GM23338 (cell line): ENCODE measurements at regions not wholly inside any gene's neighbourhood (a gene's known extent, or its start where the extent isn't known, plus 50 kb on each side); places are given as distances from the start of the nearest gene placed in this dataset.
A peak's percentile ranks its signal among the peaks of the same experiment; 100 is the strongest.

Source experiments
- ATAC-seq: fragments of 200-7000 bp; cut with Tn5 transposase; 3 replicates; pipeline ENCODE4 v1.9.1; 2020
- DNase-seq: peaks from one replicate; pipeline ENCODE4 v3.0.0-alpha.2; 2015; ENCODE audit warnings: low spot score
- H2AFZ ChIP-seq: fragments of 200-600 bp; sonication (generic); 2 replicates; pipeline ENCODE4 v1.8.0; 2016; ENCODE audit warnings: antibody characterized with exemption, mild to moderate bottlenecking, moderate library complexity
- H3F3A ChIP-seq: fragments of 200-600 bp; sonication (generic); replicated peaks from 2 replicates; pipeline ENCODE4 v1.8.0; 2017; ENCODE audit warnings: antibody characterized with exemption, mixed run types, low read depth
- H3K27ac ChIP-seq: fragments of 200-600 bp; sonication (generic); 2 replicates; pipeline ENCODE4 v1.6.1; 2016; ENCODE audit warnings: low read depth
- H3K27me3 ChIP-seq: fragments of 200-600 bp; sonication (generic); 2 replicates; pipeline ENCODE4 v1.8.0; 2016; ENCODE audit warnings: mild to moderate bottlenecking, mixed run types, moderate library complexity; ENCODE audit not compliant: insufficient read depth
- H3K36me3 ChIP-seq: fragments of 200-600 bp; sonication (generic); 2 replicates; pipeline ENCODE4 v1.8.0; 2016; ENCODE audit warnings: mild to moderate bottlenecking; ENCODE audit not compliant: insufficient read depth
- H3K4me1 ChIP-seq: fragments of 200-600 bp; sonication (generic); 2 replicates; pipeline ENCODE4 v1.8.0; 2016; ENCODE audit warnings: mild to moderate bottlenecking, moderate library complexity; ENCODE audit not compliant: insufficient read depth
- H3K4me2 ChIP-seq: fragments of 200-600 bp; sonication (generic); 2 replicates; pipeline ENCODE4 v1.7.1; 2017; ENCODE audit warnings: mixed run types
- H3K4me3 ChIP-seq: fragments of 200-600 bp; sonication (generic); 2 replicates; pipeline ENCODE4 v1.6.1; 2016; ENCODE audit warnings: mixed run types
- H3K79me2 ChIP-seq: fragments of 200-600 bp; sonication (generic); replicated peaks from 2 replicates; pipeline ENCODE4 v1.8.0; 2017; ENCODE audit warnings: mild to moderate bottlenecking; ENCODE audit not compliant: insufficient read depth
- H3K9me2 ChIP-seq: fragments of 200-600 bp; sonication (generic); 2 replicates; pipeline ENCODE4 v1.8.0; 2017; ENCODE audit not compliant: insufficient read depth
- H4K20me1 ChIP-seq: fragments of 200-600 bp; sonication (generic); replicated peaks from 2 replicates; pipeline ENCODE4 v1.8.0; 2017; ENCODE audit warnings: mild to moderate bottlenecking; ENCODE audit not compliant: insufficient read depth
- H3K27ac Mint-ChIP-seq: 2 replicates; pipeline ENCODE4 v1.8.0; 2020; ENCODE audit warnings: inconsistent platforms, mild to moderate bottlenecking, moderate library complexity, mixed read lengths
- H3K27me3 Mint-ChIP-seq: 3 replicates; pipeline ENCODE4 v1.8.0; 2022; ENCODE audit warnings: low read depth, mild to moderate bottlenecking, moderate library complexity, mixed read lengths, inconsistent platforms; ENCODE audit not compliant: insufficient read depth, poor library complexity
- H3K36me3 Mint-ChIP-seq: 3 replicates; pipeline ENCODE4 v1.8.0; 2021; ENCODE audit warnings: low read depth, mild to moderate bottlenecking, inconsistent platforms, moderate library complexity, mixed read lengths
- H3K4me1 Mint-ChIP-seq: 3 replicates; pipeline ENCODE4 v1.8.0; 2020; ENCODE audit warnings: mild to moderate bottlenecking, inconsistent platforms, mixed read lengths
- H3K4me3 Mint-ChIP-seq: 3 replicates; pipeline ENCODE4 v1.8.0; 2021; ENCODE audit warnings: moderate library complexity, mild to moderate bottlenecking, inconsistent platforms, mixed read lengths
- H3K9me3 Mint-ChIP-seq: 3 replicates; pipeline ENCODE4 v1.8.0; 2020; ENCODE audit warnings: moderate library complexity, mild to moderate bottlenecking, inconsistent platforms, mixed read lengths
- CREB1 ChIP-seq: fragments of 250-450 bp; sonication (Bioruptor Pico); IDR thresholded peaks from 2 replicates; pipeline ENCODE4 v1.5.0; 2020; ENCODE audit warnings: low read depth, mild to moderate bottlenecking, moderate library complexity
- EZH2 ChIP-seq: fragments of 200-600 bp; sonication (generic); IDR thresholded peaks from one replicate; pipeline ENCODE4 v1.8.0; 2017; ENCODE audit warnings: antibody characterized with exemption, mild to moderate bottlenecking, low read depth; ENCODE audit not compliant: unreplicated experiment
- EZH2phosphoT487 ChIP-seq: fragments of 200-600 bp; sonication (generic); IDR thresholded peaks from one replicate; pipeline ENCODE4 v1.8.1; 2018; ENCODE audit warnings: antibody characterized with exemption; ENCODE audit not compliant: unreplicated experiment
- JUNB ChIP-seq: IDR thresholded peaks from one replicate; pipeline ENCODE4 v1.6.1; 2016; ENCODE audit warnings: antibody characterized with exemption; ENCODE audit not compliant: unreplicated experiment
- NANOG ChIP-seq: IDR thresholded peaks from 2 replicates; pipeline ENCODE4 v1.6.1; 2016; ENCODE audit warnings: antibody characterized with exemption, borderline replicate concordance
- POLR2AphosphoS5 ChIP-seq: IDR thresholded peaks from 2 replicates; pipeline ENCODE4 v1.6.1; 2016; ENCODE audit warnings: antibody characterized with exemption, low read depth
- ZNF114 ChIP-seq: fragments of 250-450 bp; sonication (Bioruptor Pico); IDR thresholded peaks from 2 replicates; pipeline ENCODE4 v1.5.0; 2020; ENCODE audit warnings: mild to moderate bottlenecking, moderate library complexity
- ZNF331 ChIP-seq: fragments of 250-450 bp; sonication (Bioruptor Pico); IDR thresholded peaks from 2 replicates; pipeline ENCODE4 v1.5.0; 2020; ENCODE audit warnings: low read depth, mild to moderate bottlenecking, moderate library complexity
- TF ChIP-seq, protein P1 (sequence below): IDR thresholded peaks from one replicate; pipeline ENCODE4 v1.6.1; 2018; ENCODE audit warnings: antibody characterized with exemption; ENCODE audit not compliant: unreplicated experiment
- TF ChIP-seq, protein P2 (sequence below): IDR thresholded peaks from 2 replicates; pipeline ENCODE4 v1.6.1; 2016; ENCODE audit warnings: antibody characterized with exemption
- TF ChIP-seq, protein P3 (sequence below), 2 experiments: fragments of 200-600 bp in 1 of 2; sonication (generic) in 1 of 2; conservative IDR thresholded peaks; 2 replicates each; pipeline versions ENCODE4 v1.5.1 to v1.6.1; 2016 to 2017; ENCODE audit warnings: antibody characterized with exemption in 2 of 2, low read depth in 2 of 2, mild to moderate bottlenecking in 2 of 2, moderate library complexity in 1 of 2
- TF ChIP-seq, protein P4 (sequence below): fragments of 250-450 bp; sonication (Bioruptor Pico); IDR thresholded peaks from 2 replicates; pipeline ENCODE4 v1.5.0; 2020; ENCODE audit warnings: mild to moderate bottlenecking, moderate library complexity

DNA sequence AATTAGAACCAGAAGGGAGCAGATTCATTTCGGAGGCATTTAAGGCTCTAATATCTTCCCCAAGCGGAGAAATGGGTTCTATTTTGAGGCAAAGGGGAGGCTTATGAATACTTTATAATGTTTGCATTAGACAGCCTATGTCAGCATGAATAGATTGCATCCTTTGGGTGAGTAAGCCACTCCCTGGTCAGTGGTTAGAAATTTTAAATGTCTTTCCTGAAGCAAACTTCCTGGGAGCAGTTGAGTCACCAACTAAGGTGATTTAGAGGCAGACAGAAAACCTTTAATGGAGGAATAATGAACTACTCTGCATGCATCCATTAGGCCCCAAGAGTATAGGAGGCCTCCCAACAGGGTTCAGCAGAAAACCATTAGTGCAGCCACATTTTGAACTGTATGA lies 204.9 kb downstream of the ELAVL2 start:
- no peaks in the 10 kb centered on the region for H4K20me1 ChIP-seq
- H3K4me3 Mint-ChIP-seq = no peak overlapping the region
- no peaks in the 10 kb centered on the region for H3K9me3 Mint-ChIP-seq
- peaks cover 38% of the 10 kb centered on the region for H3K36me3 Mint-ChIP-seq
- peak overlapping the region; percentile 51 for H3K27ac Mint-ChIP-seq
- peak overlapping the region; percentile 18; the same call in 1 of the 2 replicates for H3K27ac ChIP-seq
- DNase-seq (no peak), ATAC-seq (no peak)
- H3K27me3 Mint-ChIP-seq = peaks cover 1% of the 10 kb centered on the region
- no peak for TF ChIP-seq JUNB
- TF ChIP-seq NANOG = no peak
- no peak for TF ChIP-seq EZH2phosphoT487
- TF ChIP-seq, protein P1, sequence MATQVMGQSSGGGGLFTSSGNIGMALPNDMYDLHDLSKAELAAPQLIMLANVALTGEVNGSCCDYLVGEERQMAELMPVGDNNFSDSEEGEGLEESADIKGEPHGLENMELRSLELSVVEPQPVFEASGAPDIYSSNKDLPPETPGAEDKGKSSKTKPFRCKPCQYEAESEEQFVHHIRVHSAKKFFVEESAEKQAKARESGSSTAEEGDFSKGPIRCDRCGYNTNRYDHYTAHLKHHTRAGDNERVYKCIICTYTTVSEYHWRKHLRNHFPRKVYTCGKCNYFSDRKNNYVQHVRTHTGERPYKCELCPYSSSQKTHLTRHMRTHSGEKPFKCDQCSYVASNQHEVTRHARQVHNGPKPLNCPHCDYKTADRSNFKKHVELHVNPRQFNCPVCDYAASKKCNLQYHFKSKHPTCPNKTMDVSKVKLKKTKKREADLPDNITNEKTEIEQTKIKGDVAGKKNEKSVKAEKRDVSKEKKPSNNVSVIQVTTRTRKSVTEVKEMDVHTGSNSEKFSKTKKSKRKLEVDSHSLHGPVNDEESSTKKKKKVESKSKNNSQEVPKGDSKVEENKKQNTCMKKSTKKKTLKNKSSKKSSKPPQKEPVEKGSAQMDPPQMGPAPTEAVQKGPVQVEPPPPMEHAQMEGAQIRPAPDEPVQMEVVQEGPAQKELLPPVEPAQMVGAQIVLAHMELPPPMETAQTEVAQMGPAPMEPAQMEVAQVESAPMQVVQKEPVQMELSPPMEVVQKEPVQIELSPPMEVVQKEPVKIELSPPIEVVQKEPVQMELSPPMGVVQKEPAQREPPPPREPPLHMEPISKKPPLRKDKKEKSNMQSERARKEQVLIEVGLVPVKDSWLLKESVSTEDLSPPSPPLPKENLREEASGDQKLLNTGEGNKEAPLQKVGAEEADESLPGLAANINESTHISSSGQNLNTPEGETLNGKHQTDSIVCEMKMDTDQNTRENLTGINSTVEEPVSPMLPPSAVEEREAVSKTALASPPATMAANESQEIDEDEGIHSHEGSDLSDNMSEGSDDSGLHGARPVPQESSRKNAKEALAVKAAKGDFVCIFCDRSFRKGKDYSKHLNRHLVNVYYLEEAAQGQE = no peak
- TF ChIP-seq EZH2 = no peak
- TF ChIP-seq, protein P2, sequence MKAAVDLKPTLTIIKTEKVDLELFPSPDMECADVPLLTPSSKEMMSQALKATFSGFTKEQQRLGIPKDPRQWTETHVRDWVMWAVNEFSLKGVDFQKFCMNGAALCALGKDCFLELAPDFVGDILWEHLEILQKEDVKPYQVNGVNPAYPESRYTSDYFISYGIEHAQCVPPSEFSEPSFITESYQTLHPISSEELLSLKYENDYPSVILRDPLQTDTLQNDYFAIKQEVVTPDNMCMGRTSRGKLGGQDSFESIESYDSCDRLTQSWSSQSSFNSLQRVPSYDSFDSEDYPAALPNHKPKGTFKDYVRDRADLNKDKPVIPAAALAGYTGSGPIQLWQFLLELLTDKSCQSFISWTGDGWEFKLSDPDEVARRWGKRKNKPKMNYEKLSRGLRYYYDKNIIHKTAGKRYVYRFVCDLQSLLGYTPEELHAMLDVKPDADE = no peak
- TF ChIP-seq, protein P3, sequence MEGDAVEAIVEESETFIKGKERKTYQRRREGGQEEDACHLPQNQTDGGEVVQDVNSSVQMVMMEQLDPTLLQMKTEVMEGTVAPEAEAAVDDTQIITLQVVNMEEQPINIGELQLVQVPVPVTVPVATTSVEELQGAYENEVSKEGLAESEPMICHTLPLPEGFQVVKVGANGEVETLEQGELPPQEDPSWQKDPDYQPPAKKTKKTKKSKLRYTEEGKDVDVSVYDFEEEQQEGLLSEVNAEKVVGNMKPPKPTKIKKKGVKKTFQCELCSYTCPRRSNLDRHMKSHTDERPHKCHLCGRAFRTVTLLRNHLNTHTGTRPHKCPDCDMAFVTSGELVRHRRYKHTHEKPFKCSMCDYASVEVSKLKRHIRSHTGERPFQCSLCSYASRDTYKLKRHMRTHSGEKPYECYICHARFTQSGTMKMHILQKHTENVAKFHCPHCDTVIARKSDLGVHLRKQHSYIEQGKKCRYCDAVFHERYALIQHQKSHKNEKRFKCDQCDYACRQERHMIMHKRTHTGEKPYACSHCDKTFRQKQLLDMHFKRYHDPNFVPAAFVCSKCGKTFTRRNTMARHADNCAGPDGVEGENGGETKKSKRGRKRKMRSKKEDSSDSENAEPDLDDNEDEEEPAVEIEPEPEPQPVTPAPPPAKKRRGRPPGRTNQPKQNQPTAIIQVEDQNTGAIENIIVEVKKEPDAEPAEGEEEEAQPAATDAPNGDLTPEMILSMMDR (conservative IDR thresholded peaks at IDR 0.05; ENCODE audit: low read depth in 2 of 2) = no peak
- TF ChIP-seq ZNF331 (CRISPR knock-in tag) = no peak
- TF ChIP-seq POLR2AphosphoS5 = no peak
- no peak for TF ChIP-seq ZNF114 (CRISPR knock-in tag)
- TF ChIP-seq, protein P4, sequence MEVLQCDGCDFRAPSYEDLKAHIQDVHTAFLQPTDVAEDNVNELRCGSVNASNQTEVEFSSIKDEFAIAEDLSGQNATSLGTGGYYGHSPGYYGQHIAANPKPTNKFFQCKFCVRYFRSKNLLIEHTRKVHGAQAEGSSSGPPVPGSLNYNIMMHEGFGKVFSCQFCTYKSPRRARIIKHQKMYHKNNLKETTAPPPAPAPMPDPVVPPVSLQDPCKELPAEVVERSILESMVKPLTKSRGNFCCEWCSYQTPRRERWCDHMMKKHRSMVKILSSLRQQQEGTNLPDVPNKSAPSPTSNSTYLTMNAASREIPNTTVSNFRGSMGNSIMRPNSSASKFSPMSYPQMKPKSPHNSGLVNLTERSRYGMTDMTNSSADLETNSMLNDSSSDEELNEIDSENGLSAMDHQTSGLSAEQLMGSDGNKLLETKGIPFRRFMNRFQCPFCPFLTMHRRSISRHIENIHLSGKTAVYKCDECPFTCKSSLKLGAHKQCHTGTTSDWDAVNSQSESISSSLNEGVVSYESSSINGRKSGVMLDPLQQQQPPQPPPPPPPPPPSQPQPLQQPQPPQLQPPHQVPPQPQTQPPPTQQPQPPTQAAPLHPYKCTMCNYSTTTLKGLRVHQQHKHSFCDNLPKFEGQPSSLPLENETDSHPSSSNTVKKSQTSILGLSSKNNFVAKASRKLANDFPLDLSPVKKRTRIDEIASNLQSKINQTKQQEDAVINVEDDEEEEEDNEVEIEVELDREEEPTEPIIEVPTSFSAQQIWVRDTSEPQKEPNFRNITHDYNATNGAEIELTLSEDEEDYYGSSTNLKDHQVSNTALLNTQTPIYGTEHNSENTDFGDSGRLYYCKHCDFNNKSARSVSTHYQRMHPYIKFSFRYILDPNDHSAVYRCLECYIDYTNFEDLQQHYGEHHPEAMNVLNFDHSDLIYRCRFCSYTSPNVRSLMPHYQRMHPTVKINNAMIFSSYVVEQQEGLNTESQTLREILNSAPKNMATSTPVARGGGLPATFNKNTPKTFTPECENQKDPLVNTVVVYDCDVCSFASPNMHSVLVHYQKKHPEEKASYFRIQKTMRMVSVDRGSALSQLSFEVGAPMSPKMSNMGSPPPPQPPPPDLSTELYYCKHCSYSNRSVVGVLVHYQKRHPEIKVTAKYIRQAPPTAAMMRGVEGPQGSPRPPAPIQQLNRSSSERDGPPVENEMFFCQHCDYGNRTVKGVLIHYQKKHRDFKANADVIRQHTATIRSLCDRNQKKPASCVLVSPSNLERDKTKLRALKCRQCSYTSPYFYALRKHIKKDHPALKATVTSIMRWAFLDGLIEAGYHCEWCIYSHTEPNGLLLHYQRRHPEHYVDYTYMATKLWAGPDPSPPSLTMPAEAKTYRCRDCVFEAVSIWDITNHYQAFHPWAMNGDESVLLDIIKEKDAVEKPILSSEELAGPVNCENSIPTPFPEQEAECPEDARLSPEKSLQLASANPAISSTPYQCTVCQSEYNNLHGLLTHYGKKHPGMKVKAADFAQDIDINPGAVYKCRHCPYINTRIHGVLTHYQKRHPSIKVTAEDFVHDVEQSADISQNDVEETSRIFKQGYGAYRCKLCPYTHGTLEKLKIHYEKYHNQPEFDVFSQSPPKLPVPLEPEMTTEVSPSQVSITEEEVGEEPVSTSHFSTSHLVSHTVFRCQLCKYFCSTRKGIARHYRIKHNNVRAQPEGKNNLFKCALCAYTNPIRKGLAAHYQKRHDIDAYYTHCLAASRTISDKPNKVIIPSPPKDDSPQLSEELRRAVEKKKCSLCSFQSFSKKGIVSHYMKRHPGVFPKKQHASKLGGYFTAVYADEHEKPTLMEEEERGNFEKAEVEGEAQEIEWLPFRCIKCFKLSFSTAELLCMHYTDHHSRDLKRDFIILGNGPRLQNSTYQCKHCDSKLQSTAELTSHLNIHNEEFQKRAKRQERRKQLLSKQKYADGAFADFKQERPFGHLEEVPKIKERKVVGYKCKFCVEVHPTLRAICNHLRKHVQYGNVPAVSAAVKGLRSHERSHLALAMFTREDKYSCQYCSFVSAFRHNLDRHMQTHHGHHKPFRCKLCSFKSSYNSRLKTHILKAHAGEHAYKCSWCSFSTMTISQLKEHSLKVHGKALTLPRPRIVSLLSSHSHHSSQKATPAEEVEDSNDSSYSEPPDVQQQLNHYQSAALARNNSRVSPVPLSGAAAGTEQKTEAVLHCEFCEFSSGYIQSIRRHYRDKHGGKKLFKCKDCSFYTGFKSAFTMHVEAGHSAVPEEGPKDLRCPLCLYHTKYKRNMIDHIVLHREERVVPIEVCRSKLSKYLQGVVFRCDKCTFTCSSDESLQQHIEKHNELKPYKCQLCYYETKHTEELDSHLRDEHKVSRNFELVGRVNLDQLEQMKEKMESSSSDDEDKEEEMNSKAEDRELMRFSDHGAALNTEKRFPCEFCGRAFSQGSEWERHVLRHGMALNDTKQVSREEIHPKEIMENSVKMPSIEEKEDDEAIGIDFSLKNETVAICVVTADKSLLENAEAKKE = no peak
- TF ChIP-seq CREB1 (CRISPR knock-in tag) = no peak
- H3K4me1 ChIP-seq = peaks cover 16% of the 10 kb centered on the region
- H2AFZ ChIP-seq = no peak overlapping the region
- H3K27me3 ChIP-seq = no peaks in the 10 kb centered on the region
- no peaks in the 10 kb centered on the region for H3F3A ChIP-seq
- no peaks in the 10 kb centered on the region for H3K9me2 ChIP-seq
- H3K79me2 ChIP-seq = no peaks in the 10 kb centered on the region
- peaks cover 3% of the 10 kb centered on the region; the same call in 1 of the 2 replicates for H3K36me3 ChIP-seq
- H3K4me1 Mint-ChIP-seq = peaks cover 21% of the 10 kb centered on the region
- no peak overlapping the region for H3K4me3 ChIP-seq
- no peak overlapping the region for H3K4me2 ChIP-seq
